Endodermal cell (in vitro differentiated cells): ENCODE measurements at regions not wholly inside any gene's neighbourhood (a gene's known extent, or its start where the extent isn't known, plus 50 kb on each side); places are given as distances from the start of the nearest gene placed in this dataset.

Experiments used
- DNase-seq: peaks from one replicate; pipeline ENCODE4 v3.0.0-alpha.2; 2017
- H3K27ac ChIP-seq: 2 replicates; pipeline ENCODE4 v1.5.1; 2013; ENCODE audit warnings: mild to moderate bottlenecking, low read depth, low read length, moderate library complexity
- H3K27me3 ChIP-seq: 2 replicates; pipeline ENCODE4 v1.6.1; 2013; ENCODE audit warnings: mild to moderate bottlenecking, low read length, moderate library complexity; ENCODE audit not compliant: insufficient read depth, control insufficient read depth, poor library complexity, severe bottlenecking
- H3K36me3 ChIP-seq: 2 replicates; pipeline ENCODE4 v1.7.0; 2013; ENCODE audit warnings: mild to moderate bottlenecking, low read length, moderate library complexity; ENCODE audit not compliant: control insufficient read depth, insufficient read depth
- H3K4me1 ChIP-seq: one replicate; pipeline ENCODE4 v1.7.0; 2013; ENCODE audit warnings: low read length; ENCODE audit not compliant: control insufficient read depth, insufficient read depth
- H3K4me3 ChIP-seq: 2 replicates; pipeline ENCODE4 v1.5.1; 2013; ENCODE audit warnings: mild to moderate bottlenecking, low read length, moderate library complexity
- H3K9ac ChIP-seq: 2 replicates; pipeline ENCODE4 v1.6.1; 2013; ENCODE audit warnings: mild to moderate bottlenecking, low read length, moderate library complexity; ENCODE audit not compliant: poor library complexity, severe bottlenecking; ENCODE audit errors: extremely low read depth
- H3K9me3 ChIP-seq: 2 replicates; pipeline ENCODE4 v1.6.1; 2013; ENCODE audit warnings: mild to moderate bottlenecking, low read length, moderate library complexity; ENCODE audit not compliant: control insufficient read depth
- H3K27ac Mint-ChIP-seq: 2 replicates; pipeline ENCODE4 v1.8.0; 2020; ENCODE audit warnings: mixed read lengths
- H3K27me3 Mint-ChIP-seq: 2 replicates; pipeline ENCODE4 v1.8.0; 2021; ENCODE audit warnings: mild to moderate bottlenecking, mixed read lengths; ENCODE audit not compliant: insufficient read depth
- H3K36me3 Mint-ChIP-seq: 2 replicates; pipeline ENCODE4 v1.8.0; 2020; ENCODE audit warnings: low read depth, mixed read lengths
- H3K4me1 Mint-ChIP-seq: 2 replicates; pipeline ENCODE4 v1.8.0; 2020; ENCODE audit warnings: mixed read lengths
- H3K4me3 Mint-ChIP-seq: 2 replicates; pipeline ENCODE4 v1.8.0; 2020; ENCODE audit warnings: mild to moderate bottlenecking, moderate library complexity, mixed read lengths
- H3K9me3 Mint-ChIP-seq: 2 replicates; pipeline ENCODE4 v1.8.0; 2020; ENCODE audit warnings: mild to moderate bottlenecking, mixed read lengths
- CTCF ChIP-seq: fragments of 200-600 bp; sonication (generic); conservative IDR thresholded peaks from 2 replicates; pipeline ENCODE4 v1.5.0; 2021; ENCODE audit warnings: antibody characterized with exemption, mild to moderate bottlenecking
- WGBS, 2 experiments: methylation state at CpG; one replicate each; pipeline versions ENCODE4 v1.1.5 to v1.1.7; 2013; ENCODE audit warnings: missing lambda C conversion rate in 2 of 2, mixed read lengths in 1 of 2; ENCODE audit not compliant: insufficient coverage in 1 of 2, insufficient read length in 1 of 2; 5-methylcytosine and 5-hydroxymethylcytosine counted together

DNA sequence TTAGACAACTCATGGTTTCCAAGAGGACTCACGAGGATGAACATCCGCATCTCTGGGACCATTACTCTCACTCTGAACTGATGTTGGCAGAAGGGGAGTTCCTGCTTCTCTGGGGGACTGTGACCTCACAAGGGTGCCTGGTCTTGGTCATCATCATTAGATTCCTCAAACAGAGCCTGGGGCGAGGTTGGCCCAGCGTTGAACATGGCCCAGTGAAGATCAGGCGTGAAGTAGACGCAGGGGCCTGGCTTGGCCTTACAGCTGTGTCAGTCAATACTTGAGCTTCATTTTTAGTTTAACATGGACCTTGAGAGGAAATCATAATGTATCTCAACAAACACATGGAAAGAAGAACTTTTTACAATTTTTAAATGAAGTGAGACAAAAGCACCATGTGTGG is 617.1 kb downstream of the BRD1 start:
- Mint-ChIP-seq H3K4me3 (no peak overlapping the region), H3K27ac (no peak overlapping the region), H3K36me3 (no peaks in the 10 kb centered on the region), H3K4me1 (no peaks in the 10 kb centered on the region), H3K9me3 (no peaks in the 10 kb centered on the region), H3K27me3 (peaks cover 4% of the 10 kb centered on the region)
- Histone ChIP-seq H3K36me3 (no peaks in the 10 kb centered on the region), H3K27me3 (no peaks in the 10 kb centered on the region), H3K4me1 (no peaks in the 10 kb centered on the region), H3K9ac (no peak overlapping the region), H3K9me3 (no peaks in the 10 kb centered on the region), H3K27ac (no peak overlapping the region), H3K4me3 (no peak overlapping the region)
- DNase-seq, result peak; percentile 10
- no peak for TF ChIP-seq CTCF
- 89 to 100% methylated on average over 2 to 6 of the region's 6 CpGs for WGBS, 2 experiments

DNA sequence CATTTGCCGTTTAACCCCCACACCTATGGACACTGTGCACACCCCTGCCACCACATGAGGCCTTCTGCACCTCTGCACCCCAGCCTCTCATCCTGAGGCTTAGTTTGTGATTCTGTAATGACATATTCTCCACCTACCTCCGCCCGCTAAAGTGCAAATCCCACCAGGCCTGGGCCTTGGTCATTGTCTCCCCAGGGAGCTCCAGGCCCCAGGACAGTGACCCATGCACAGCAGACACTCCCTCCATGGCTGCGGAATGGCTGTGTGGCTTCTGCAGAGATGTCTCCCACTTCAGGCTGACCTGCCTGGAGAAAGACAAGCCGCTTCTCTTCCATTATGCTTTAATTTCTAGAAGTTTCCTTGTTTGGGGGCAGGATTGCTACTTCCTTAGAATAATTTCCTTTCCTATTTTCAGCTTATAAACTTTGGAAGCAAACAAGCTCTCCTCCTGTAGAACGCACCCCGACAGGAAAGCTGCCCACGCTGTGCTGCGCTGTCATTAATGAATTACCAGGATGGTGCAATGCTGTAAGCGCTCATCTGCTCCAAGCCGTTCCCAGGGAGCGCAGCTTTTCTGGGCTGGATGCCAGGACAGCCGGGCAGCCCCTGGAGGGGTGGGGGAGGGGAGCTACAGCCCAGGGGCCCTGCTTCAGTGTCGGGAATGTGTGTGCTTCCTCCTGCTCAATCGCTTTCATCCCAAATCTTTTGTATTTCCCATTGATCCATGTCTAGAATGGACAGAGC is 618.0 kb downstream of the BRD1 start:
- Mint-ChIP-seq H3K4me3 (no peak overlapping the region), H3K27me3 (no peaks in the 10 kb centered on the region), H3K4me1 (no peaks in the 10 kb centered on the region), H3K36me3 (no peaks in the 10 kb centered on the region), H3K9me3 (no peaks in the 10 kb centered on the region), H3K27ac (no peak overlapping the region)
- WGBS, 2 experiments, result 75 to 83% methylated on average over 4 to 15 of the region's 15 CpGs
- Histone ChIP-seq H3K4me1 (no peaks in the 10 kb centered on the region), H3K27me3 (no peaks in the 10 kb centered on the region), H3K27ac (no peak overlapping the region), H3K4me3 (no peak overlapping the region), H3K9me3 (no peaks in the 10 kb centered on the region), H3K36me3 (no peaks in the 10 kb centered on the region), H3K9ac (no peak overlapping the region)
- no peak for TF ChIP-seq CTCF
- DNase-seq, result peak; percentile 22

- H3K4me1 Mint-ChIP-seq, result no peaks in the 10 kb centered on the region
- TF ChIP-seq CTCF, result no peak
- no peaks in the 10 kb centered on the region for H3K27me3 Mint-ChIP-seq
- H3K9ac ChIP-seq, result no peak overlapping the region
- no peaks in the 10 kb centered on the region for H3K27me3 ChIP-seq
- H3K27ac Mint-ChIP-seq, result no peak overlapping the region
- H3K27ac ChIP-seq, result no peak overlapping the region
- no peak overlapping the region for H3K4me3 Mint-ChIP-seq
- no peaks in the 10 kb centered on the region for H3K9me3 ChIP-seq
- no peaks in the 10 kb centered on the region for H3K36me3 ChIP-seq
- no peaks in the 10 kb centered on the region for H3K9me3 Mint-ChIP-seq
- WGBS, 2 experiments, result 66 to 67% methylated on average over 11 to 15 of the region's 15 CpGs
- DNase-seq, result peak; percentile 87
- no peaks in the 10 kb centered on the region for H3K36me3 Mint-ChIP-seq
- H3K4me1 ChIP-seq, result no peaks in the 10 kb centered on the region
- no peak overlapping the region for H3K4me3 ChIP-seq
Measured at GRCh38 chr22:49208768-49209252, 618.9 kb downstream of the BRD1 start.
